ENCODE measurements at regions not wholly inside any gene's neighbourhood (a gene's known extent, or its start where the extent isn't known, plus 50 kb on each side); places are given as distances from the start of the nearest gene placed in this dataset.

DNA sequence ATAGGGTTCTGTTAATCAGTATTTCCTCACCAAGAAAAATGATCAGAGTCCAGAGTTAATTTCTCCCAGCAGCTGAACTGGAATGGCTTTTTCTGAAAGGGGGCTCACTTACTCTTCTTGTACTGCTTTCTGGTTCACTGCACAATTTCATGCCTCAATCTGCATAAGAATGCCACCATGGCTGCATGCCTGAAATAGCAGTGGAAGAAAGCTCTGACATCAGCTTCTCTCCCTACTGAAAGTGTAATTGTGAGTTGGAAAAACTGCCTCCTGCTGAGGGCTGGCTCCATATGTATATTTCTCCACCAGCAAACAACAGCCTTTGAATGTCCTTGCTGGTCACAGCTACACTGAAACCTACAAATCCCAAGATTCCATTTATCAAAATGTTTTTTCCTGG is 1027.2 kb upstream of the GJE1 start:
- no peak overlapping the region for H2BK15ac ChIP-seq (ENCODE audit: low read depth, poor library complexity, severe bottlenecking)
- no peak overlapping the region for H4K8ac ChIP-seq (ENCODE audit: low read length)
- H3K14ac ChIP-seq (ENCODE audit: low read length in 2 of 2), result no peak overlapping the region
- peak overlapping the region; percentile 31 for H2AFZ ChIP-seq (ENCODE audit: low read depth, low read length)
- H3K9ac ChIP-seq (ENCODE audit: low read length), result no peak overlapping the region
- H2BK5ac ChIP-seq (ENCODE audit: low read depth, low read length, poor library complexity, severe bottlenecking), result no peak overlapping the region
- no peak overlapping the region for H3K23ac ChIP-seq (ENCODE audit: low read length in 2 of 2)
- no peaks in the 10 kb centered on the region for H3K36me3 ChIP-seq (ENCODE audit: control insufficient read depth in 1 of 2, insufficient read depth in 2 of 2, low read depth in 1 of 2, low read length in 2 of 2)
- H2BK12ac ChIP-seq (ENCODE audit: low read length in 2 of 2), result no peak overlapping the region
- DNase-seq, result no peak
- H3K4me1 ChIP-seq (ENCODE audit: control insufficient read depth, insufficient read depth, low read depth, low read length), result no peaks in the 10 kb centered on the region
- H2BK120ac ChIP-seq (ENCODE audit: low read depth, low read length), result no peak overlapping the region
- H3K4me3 ChIP-seq (ENCODE audit: insufficient read depth in 1 of 2, low read depth in 1 of 2, low read length in 2 of 2), result no peak overlapping the region
- no peaks in the 10 kb centered on the region for H3K79me1 ChIP-seq (replicated peaks; ENCODE audit: low read length, poor library complexity, severe bottlenecking)
- no peak overlapping the region for H3K4me2 ChIP-seq (ENCODE audit: low read length, poor library complexity, severe bottlenecking)
- no peak overlapping the region for H4K91ac ChIP-seq (ENCODE audit: low read length)
- no peak overlapping the region for H2AK5ac ChIP-seq (ENCODE audit: low read length, severe bottlenecking)
- H3K27me3 ChIP-seq (ENCODE audit: control insufficient read depth in 1 of 2, insufficient read depth in 1 of 2, low read length in 2 of 2), result no peaks in the 10 kb centered on the region
- H3K4ac ChIP-seq (ENCODE audit: low read depth in 1 of 2, low read length in 2 of 2), result no peak overlapping the region
- no peaks in the 10 kb centered on the region for H3K9me3 ChIP-seq (ENCODE audit: control insufficient read depth, low read length)
- H3K27ac ChIP-seq (ENCODE audit: low read length, poor library complexity, severe bottlenecking), result peak overlapping the region; percentile 92
- H3K18ac ChIP-seq (ENCODE audit: low read depth in 1 of 2, low read length in 2 of 2), result no peak overlapping the region

DNA sequence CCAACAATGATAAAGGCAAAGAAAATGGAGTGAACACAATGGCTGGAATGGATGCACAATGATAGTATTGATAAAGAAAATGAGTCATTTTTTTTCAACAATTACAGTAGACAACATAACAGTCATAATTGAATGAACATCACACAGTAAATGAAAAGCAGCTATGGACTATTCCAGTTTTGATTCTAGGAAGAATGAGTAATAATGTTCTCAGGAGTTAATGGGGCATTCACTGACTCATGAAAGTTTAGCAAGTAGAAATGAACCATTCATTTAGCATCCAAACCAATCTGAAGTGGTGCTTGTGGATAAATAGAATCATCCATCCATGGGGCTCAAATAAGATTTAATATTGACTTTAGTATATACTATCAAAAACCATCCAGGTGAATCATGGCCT is 1029.5 kb upstream of the GJE1 start:
- Histone ChIP-seq H2AK5ac (ENCODE audit: low read length, severe bottlenecking) (no peak overlapping the region), H3K4me1 (ENCODE audit: control insufficient read depth, insufficient read depth, low read depth, low read length) (no peaks in the 10 kb centered on the region), H3K27me3 (ENCODE audit: control insufficient read depth in 1 of 2, insufficient read depth in 1 of 2, low read length in 2 of 2) (no peaks in the 10 kb centered on the region), H2BK120ac (ENCODE audit: low read depth, low read length) (no peak overlapping the region), H3K36me3 (ENCODE audit: control insufficient read depth in 1 of 2, insufficient read depth in 2 of 2, low read depth in 1 of 2, low read length in 2 of 2) (no peaks in the 10 kb centered on the region), H3K9me3 (ENCODE audit: control insufficient read depth, low read length) (no peaks in the 10 kb centered on the region), H4K8ac (ENCODE audit: low read length) (no peak overlapping the region), H3K23ac (ENCODE audit: low read length in 2 of 2) (no peak overlapping the region), H3K79me1 (replicated peaks; ENCODE audit: low read length, poor library complexity, severe bottlenecking) (no peaks in the 10 kb centered on the region), H2BK5ac (ENCODE audit: low read depth, low read length, poor library complexity, severe bottlenecking) (no peak overlapping the region), H4K91ac (ENCODE audit: low read length) (no peak overlapping the region), H3K14ac (ENCODE audit: low read length in 2 of 2) (no peak overlapping the region), H2BK12ac (ENCODE audit: low read length in 2 of 2) (no peak overlapping the region), H3K9ac (ENCODE audit: low read length) (no peak overlapping the region), H3K4me2 (ENCODE audit: low read length, poor library complexity, severe bottlenecking) (no peak overlapping the region), H3K4me3 (ENCODE audit: insufficient read depth in 1 of 2, low read depth in 1 of 2, low read length in 2 of 2) (no peak overlapping the region), H2AFZ (ENCODE audit: low read depth, low read length) (no peak overlapping the region), H2BK15ac (ENCODE audit: low read depth, poor library complexity, severe bottlenecking) (no peak overlapping the region), H3K18ac (ENCODE audit: low read depth in 1 of 2, low read length in 2 of 2) (no peak overlapping the region), H3K27ac (ENCODE audit: low read length, poor library complexity, severe bottlenecking) (peak overlapping the region; percentile 39), H3K4ac (ENCODE audit: low read depth in 1 of 2, low read length in 2 of 2) (no peak overlapping the region)
- no peak for DNase-seq

DNA sequence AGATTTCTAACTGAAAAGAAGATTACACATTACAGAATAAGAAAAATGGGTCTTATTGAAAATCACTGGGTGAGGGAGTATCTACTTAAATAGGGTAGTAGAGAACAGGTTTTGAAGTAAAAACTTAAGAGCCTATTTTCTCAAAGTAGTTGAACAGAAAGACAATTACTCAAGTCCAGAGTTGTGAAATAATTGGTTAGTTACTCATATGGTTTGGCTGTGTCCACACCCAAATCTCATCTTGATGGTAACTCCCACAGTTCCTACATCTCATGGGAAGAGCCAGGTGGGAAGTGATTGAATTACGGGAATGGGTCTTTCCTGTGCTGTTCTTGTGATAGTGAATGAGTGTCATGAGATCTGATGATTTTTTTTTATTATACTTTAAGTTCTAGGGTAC is 1035.3 kb upstream of the GJE1 start:
- H3K4me3 ChIP-seq (ENCODE audit: insufficient read depth in 1 of 2, low read depth in 1 of 2, low read length in 2 of 2), result no peak overlapping the region
- no peak overlapping the region for H4K91ac ChIP-seq (ENCODE audit: low read length)
- no peak overlapping the region for H3K23ac ChIP-seq (ENCODE audit: low read length in 2 of 2)
- no peaks in the 10 kb centered on the region for H3K79me1 ChIP-seq (replicated peaks; ENCODE audit: low read length, poor library complexity, severe bottlenecking)
- H3K4ac ChIP-seq (ENCODE audit: low read depth in 1 of 2, low read length in 2 of 2), result no peak overlapping the region
- H2BK12ac ChIP-seq (ENCODE audit: low read length in 2 of 2), result no peak overlapping the region
- no peak overlapping the region for H3K14ac ChIP-seq (ENCODE audit: low read length in 2 of 2)
- H3K4me1 ChIP-seq (ENCODE audit: control insufficient read depth, insufficient read depth, low read depth, low read length), result no peaks in the 10 kb centered on the region
- no peaks in the 10 kb centered on the region for H3K27me3 ChIP-seq (ENCODE audit: control insufficient read depth in 1 of 2, insufficient read depth in 1 of 2, low read length in 2 of 2)
- no peak overlapping the region for H2AK5ac ChIP-seq (ENCODE audit: low read length, severe bottlenecking)
- H3K18ac ChIP-seq (ENCODE audit: low read depth in 1 of 2, low read length in 2 of 2), result no peak overlapping the region
- no peak overlapping the region for H2AFZ ChIP-seq (ENCODE audit: low read depth, low read length)
- no peak overlapping the region for H4K8ac ChIP-seq (ENCODE audit: low read length)
- no peaks in the 10 kb centered on the region for H3K36me3 ChIP-seq (ENCODE audit: control insufficient read depth in 1 of 2, insufficient read depth in 2 of 2, low read depth in 1 of 2, low read length in 2 of 2)
- WGBS, result 100% methylated on average over 1 of the region's 1 CpG
- no peak overlapping the region for H2BK5ac ChIP-seq (ENCODE audit: low read depth, low read length, poor library complexity, severe bottlenecking)
- no peaks in the 10 kb centered on the region for H3K9me3 ChIP-seq (ENCODE audit: control insufficient read depth, low read length)
- H3K9ac ChIP-seq (ENCODE audit: low read length), result no peak overlapping the region
- H3K4me2 ChIP-seq (ENCODE audit: low read length, poor library complexity, severe bottlenecking), result no peak overlapping the region
- DNase-seq, result no peak
- no peak overlapping the region for H2BK15ac ChIP-seq (ENCODE audit: low read depth, poor library complexity, severe bottlenecking)
- no peak overlapping the region for H3K27ac ChIP-seq (ENCODE audit: low read length, poor library complexity, severe bottlenecking)
- no peak overlapping the region for H2BK120ac ChIP-seq (ENCODE audit: low read depth, low read length)

DNA sequence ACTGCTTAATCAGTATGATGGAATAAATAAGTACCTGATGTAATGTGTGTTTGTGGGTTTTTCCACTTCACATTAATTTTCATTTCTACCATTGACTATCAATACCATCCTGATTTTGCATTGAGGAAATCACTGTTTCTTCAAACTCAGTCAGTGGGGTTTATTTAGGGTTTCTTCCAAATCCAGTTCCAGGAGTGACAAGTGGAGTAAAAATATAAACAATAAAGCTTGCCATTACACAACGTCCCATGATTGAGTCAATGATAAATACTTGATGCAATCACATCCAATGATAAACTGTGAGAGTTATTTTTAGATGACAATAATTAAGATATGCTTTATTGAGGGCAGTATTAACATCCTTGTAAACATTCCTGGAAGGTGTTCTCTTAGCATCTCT is 1037.4 kb upstream of the GJE1 start:
- Histone ChIP-seq H3K9me3 (ENCODE audit: control insufficient read depth, low read length) (no peaks in the 10 kb centered on the region), H2AK5ac (ENCODE audit: low read length, severe bottlenecking) (no peak overlapping the region), H2BK12ac (ENCODE audit: low read length in 2 of 2) (no peak overlapping the region), H2BK15ac (ENCODE audit: low read depth, poor library complexity, severe bottlenecking) (no peak overlapping the region), H3K27ac (ENCODE audit: low read length, poor library complexity, severe bottlenecking) (no peak overlapping the region), H2BK5ac (ENCODE audit: low read depth, low read length, poor library complexity, severe bottlenecking) (no peak overlapping the region), H3K9ac (ENCODE audit: low read length) (no peak overlapping the region), H4K91ac (ENCODE audit: low read length) (no peak overlapping the region), H3K23ac (ENCODE audit: low read length in 2 of 2) (no peak overlapping the region), H3K14ac (ENCODE audit: low read length in 2 of 2) (no peak overlapping the region), H3K27me3 (ENCODE audit: control insufficient read depth in 1 of 2, insufficient read depth in 1 of 2, low read length in 2 of 2) (no peaks in the 10 kb centered on the region), H2AFZ (ENCODE audit: low read depth, low read length) (no peak overlapping the region), H3K18ac (ENCODE audit: low read depth in 1 of 2, low read length in 2 of 2) (no peak overlapping the region), H3K4me2 (ENCODE audit: low read length, poor library complexity, severe bottlenecking) (no peak overlapping the region), H4K8ac (ENCODE audit: low read length) (no peak overlapping the region), H3K79me1 (replicated peaks; ENCODE audit: low read length, poor library complexity, severe bottlenecking) (no peaks in the 10 kb centered on the region), H2BK120ac (ENCODE audit: low read depth, low read length) (no peak overlapping the region), H3K4me3 (ENCODE audit: insufficient read depth in 1 of 2, low read depth in 1 of 2, low read length in 2 of 2) (no peak overlapping the region), H3K36me3 (ENCODE audit: control insufficient read depth in 1 of 2, insufficient read depth in 2 of 2, low read depth in 1 of 2, low read length in 2 of 2) (no peaks in the 10 kb centered on the region), H3K4ac (ENCODE audit: low read depth in 1 of 2, low read length in 2 of 2) (no peak overlapping the region), H3K4me1 (ENCODE audit: control insufficient read depth, insufficient read depth, low read depth, low read length) (no peaks in the 10 kb centered on the region)
- no peak for DNase-seq
- no CpG with 5 or more reads among the region's 1 CpG for WGBS
